Adrenal gland (tissue), 9 donors: ENCODE measurements at regions not wholly inside any gene's neighbourhood (a gene's known extent, or its start where the extent isn't known, plus 50 kb on each side); places are given as distances from the start of the nearest gene placed in this dataset.

Source experiments
- DNase-seq, 7 donors: peaks; one replicate each; pipeline ENCODE4 v3.0.0-alpha.2; 2019 to 2020
- H3K27ac ChIP-seq, 5 donors: fragments of 200-600 bp; sonication (generic) in 4 of 5; 1 replicate in 3 of 5; 2 replicates in 2 of 5; pipeline versions ENCODE4 v1.5.1 to v1.8.0; 2016 to 2020; ENCODE audit warnings: mild to moderate bottlenecking in 1 of 5
- H3K27me3 ChIP-seq: fragments of 200-600 bp; 2 replicates; pipeline ENCODE4 v1.8.0; 2021
- H3K36me3 ChIP-seq, 2 donors: fragments of 200-600 bp; replicated peaks in 1 of 2; 1 replicate in 1 of 2; 2 replicates in 1 of 2; pipeline versions ENCODE4 v1.5.1 to v1.8.0; 2018 to 2022
- H3K4me1 ChIP-seq, 2 donors: fragments of 200-600 bp; replicated peaks in 1 of 2; 1 replicate in 1 of 2; 2 replicates in 1 of 2; pipeline versions ENCODE4 v1.5.1 to v1.8.0; 2018 to 2021
- H3K4me3 ChIP-seq, 4 donors: fragments of 200-600 bp; sonication (generic) in 3 of 4; one replicate each; pipeline ENCODE4 v1.5.1; 2016 to 2018
- H3K9me3 ChIP-seq, 3 donors: fragments of 200-600 bp; sonication (generic) in 1 of 3; replicated peaks in 1 of 3; 1 replicate in 2 of 3; 2 replicates in 1 of 3; pipeline versions ENCODE4 v1.5.1 to v1.8.0; 2016 to 2021
- POLR2A ChIP-seq, 2 donors: fragments of 450-650 bp; IDR thresholded peaks; one replicate each; pipeline ENCODE4 v1.6.1; 2017; ENCODE audit warnings: antibody characterized with exemption in 2 of 2, mild to moderate bottlenecking in 2 of 2, moderate library complexity in 1 of 2
- WGBS, 4 donors: extraction: QIAGEN DNeasy Blood & Tissue Kit in 2 of 4; methylation state at CpG; one replicate each; pipeline versions ENCODE4 v1.1.5 to v1.1.7; 2013 to 2017; 5-methylcytosine and 5-hydroxymethylcytosine counted together
- intact Hi-C, 2 donors: fragments of 100-400 bp; cut with DNase I; formaldehyde crosslinking; loops; one replicate each; pipeline versions ENCODE4 v1.14.1 to v1.15.0; 2022 to 2023
- TF ChIP-seq, protein P1 (sequence below), 6 experiments: fragments of 450-650 bp in 4 of 6; fragments of 200-600 bp in 2 of 6; sonication (generic) in 1 of 6; IDR thresholded peaks; 1 replicate in 5 of 6; 2 replicates in 1 of 6; pipeline versions ENCODE4 v1.5.1 to v1.8.0; 2016 to 2021; ENCODE audit warnings: antibody characterized with exemption in 6 of 6, mild to moderate bottlenecking in 2 of 6, moderate library complexity in 1 of 6
- donor health status: healthy with polysubstance abuse.
- donor health status: Bipolar disorder and iron deficiency.
- donor health status: DM: yes; HTN: yes; CAD: no.
- donor health status: DM: no; HTN: no; CAD: no.
- donor health status: DM: no; HTN: no; CAD: no.

DNA sequence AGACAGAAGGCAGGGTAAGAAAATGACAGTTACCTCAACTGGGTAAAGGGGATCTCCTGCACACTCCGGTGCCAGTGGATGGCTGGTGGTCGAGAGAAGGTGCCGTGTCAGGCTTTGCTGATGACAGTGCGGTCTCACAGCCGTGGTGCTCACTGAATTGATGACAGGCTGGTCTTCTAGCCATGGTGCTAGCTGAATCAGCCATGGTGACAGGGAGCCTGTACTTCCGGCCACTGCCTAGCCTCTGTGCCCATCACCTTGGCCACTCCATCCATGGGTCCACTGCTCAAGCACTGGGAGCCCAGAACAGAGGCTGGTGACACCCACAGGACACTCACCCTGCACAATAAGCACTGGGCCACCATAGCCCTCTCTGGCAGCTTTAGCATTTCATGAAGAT is 315.9 kb downstream of the FBXO15 start:
- H3K4me3 ChIP-seq, result no peak overlapping the region
- H3K9me3 ChIP-seq, result no peaks in the 10 kb centered on the region
- no peak for DNase-seq
- 57 to 78% (median 75%) methylated on average over 3 to 6 of the region's 6 CpGs for WGBS, 4 donors
- no peak overlapping the region for H3K27ac ChIP-seq
- intact Hi-C loops, result no loop called here
- H3K4me1 ChIP-seq, result no peaks in the 10 kb centered on the region
- H3K36me3 ChIP-seq, result no peaks in the 10 kb centered on the region
- TF ChIP-seq, protein P1, sequence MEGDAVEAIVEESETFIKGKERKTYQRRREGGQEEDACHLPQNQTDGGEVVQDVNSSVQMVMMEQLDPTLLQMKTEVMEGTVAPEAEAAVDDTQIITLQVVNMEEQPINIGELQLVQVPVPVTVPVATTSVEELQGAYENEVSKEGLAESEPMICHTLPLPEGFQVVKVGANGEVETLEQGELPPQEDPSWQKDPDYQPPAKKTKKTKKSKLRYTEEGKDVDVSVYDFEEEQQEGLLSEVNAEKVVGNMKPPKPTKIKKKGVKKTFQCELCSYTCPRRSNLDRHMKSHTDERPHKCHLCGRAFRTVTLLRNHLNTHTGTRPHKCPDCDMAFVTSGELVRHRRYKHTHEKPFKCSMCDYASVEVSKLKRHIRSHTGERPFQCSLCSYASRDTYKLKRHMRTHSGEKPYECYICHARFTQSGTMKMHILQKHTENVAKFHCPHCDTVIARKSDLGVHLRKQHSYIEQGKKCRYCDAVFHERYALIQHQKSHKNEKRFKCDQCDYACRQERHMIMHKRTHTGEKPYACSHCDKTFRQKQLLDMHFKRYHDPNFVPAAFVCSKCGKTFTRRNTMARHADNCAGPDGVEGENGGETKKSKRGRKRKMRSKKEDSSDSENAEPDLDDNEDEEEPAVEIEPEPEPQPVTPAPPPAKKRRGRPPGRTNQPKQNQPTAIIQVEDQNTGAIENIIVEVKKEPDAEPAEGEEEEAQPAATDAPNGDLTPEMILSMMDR (IDR thresholded peaks at IDR 0.05), result no peak
- no peaks in the 10 kb centered on the region for H3K27me3 ChIP-seq

GRCh38 chr18:73829146-73829545 is 318.5 kb downstream of the FBXO15 start:
- Histone ChIP-seq H3K4me3 (no peak overlapping the region), H3K27me3 (no peaks in the 10 kb centered on the region), H3K27ac (no peak overlapping the region), H3K4me1 (no peaks in the 10 kb centered on the region), H3K36me3 (no peaks in the 10 kb centered on the region), H3K9me3 (no peaks in the 10 kb centered on the region)
- intact Hi-C loops, result no loop called here
- WGBS, 4 donors, result 89 to 91% (median 90%) methylated on average over 7 of the region's 7 CpGs
- TF ChIP-seq, protein P1 (IDR thresholded peaks at IDR 0.05), result no peak
- no peak for TF ChIP-seq POLR2A (IDR thresholded peaks at IDR 0.05)
- DNase-seq, result no peak

DNA sequence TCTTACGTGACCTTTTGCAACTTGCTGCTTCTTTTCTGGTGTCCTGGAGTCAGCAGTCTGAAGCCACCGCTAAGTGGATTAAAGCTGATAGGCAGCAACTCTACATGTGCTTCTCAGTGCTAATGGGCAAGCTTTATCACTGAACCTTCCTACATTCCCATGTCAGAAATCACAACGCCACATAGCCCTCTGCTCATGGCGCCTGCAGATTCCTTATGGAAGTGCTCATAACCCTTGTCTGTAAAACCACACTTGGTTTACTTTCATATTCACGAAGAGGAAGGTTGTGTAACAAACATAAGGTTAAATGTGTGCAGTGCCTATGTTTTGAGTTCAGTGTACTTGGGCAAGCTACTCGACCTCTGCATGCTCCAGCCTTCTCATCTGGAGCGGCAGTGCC is 319.8 kb downstream of the FBXO15 start:
- WGBS, 4 donors, result 74 to 80% (median 75%) methylated on average over 7 of the region's 7 CpGs
- TF ChIP-seq, protein P1 (IDR thresholded peaks at IDR 0.05), result no peak
- no peak for TF ChIP-seq POLR2A (IDR thresholded peaks at IDR 0.05)
- no peaks in the 10 kb centered on the region for H3K4me1 ChIP-seq
- no peaks in the 10 kb centered on the region for H3K9me3 ChIP-seq
- no peak for DNase-seq
- H3K36me3 ChIP-seq, result no peaks in the 10 kb centered on the region
- H3K4me3 ChIP-seq, result no peak overlapping the region
- H3K27ac ChIP-seq, result no peak overlapping the region
- H3K27me3 ChIP-seq, result no peaks in the 10 kb centered on the region
- intact Hi-C loops, result no loop called here

DNA sequence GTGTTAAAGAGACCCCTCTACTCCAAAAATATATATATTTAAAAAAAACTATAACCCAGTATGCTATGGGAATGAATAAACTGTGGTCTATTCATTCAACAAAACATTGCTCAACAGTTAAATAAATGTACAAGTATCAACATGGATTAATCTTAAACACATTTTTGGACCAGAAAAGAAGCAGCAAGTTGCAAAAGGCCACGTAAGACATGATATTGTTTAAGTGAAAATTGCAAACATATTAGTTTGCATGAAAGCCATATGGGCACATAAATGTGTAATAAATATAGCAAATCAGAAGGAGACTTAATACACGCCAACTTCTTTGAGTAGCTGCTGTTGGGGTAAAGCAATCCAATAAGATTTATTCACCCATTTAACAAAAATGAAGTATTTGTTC is 321.5 kb downstream of the FBXO15 start:
- no peaks in the 10 kb centered on the region for H3K4me1 ChIP-seq
- TF ChIP-seq, protein P1 (IDR thresholded peaks at IDR 0.05), result no peak
- no peak for TF ChIP-seq POLR2A (IDR thresholded peaks at IDR 0.05)
- DNase-seq, result no peak
- H3K27ac ChIP-seq, result no peak overlapping the region
- no peak overlapping the region for H3K4me3 ChIP-seq
- no peaks in the 10 kb centered on the region for H3K36me3 ChIP-seq
- H3K27me3 ChIP-seq, result no peaks in the 10 kb centered on the region
- WGBS, 4 donors, result 64 to 77% (median 70%) methylated on average over 2 of the region's 2 CpGs
- no peaks in the 10 kb centered on the region for H3K9me3 ChIP-seq
- intact Hi-C loops, result no loop called here
